ENCODE measurements at regions not wholly inside any gene's neighbourhood (a gene's known extent, or its start where the extent isn't known, plus 50 kb on each side); places are given as distances from the start of the nearest gene placed in this dataset.

- POLR2A ChIA-PET (ENCODE audit: partially characterized antibody), result no interaction called here
- Histone ChIP-seq H3K4me3 (ENCODE audit: low read length in 2 of 2) (no peak overlapping the region), H3K27me3 (ENCODE audit: insufficient read depth, low read length) (no peaks in the 10 kb centered on the region), H3K36me3 (ENCODE audit: insufficient read depth, low read length) (no peaks in the 10 kb centered on the region), H3K9me3 (ENCODE audit: control insufficient read depth in 1 of 2, low read length in 2 of 2) (no peaks in the 10 kb centered on the region), H3K4me1 (ENCODE audit: insufficient read depth, low read length) (no peaks in the 10 kb centered on the region), H3K27ac (ENCODE audit: low read depth, low read length) (no peak overlapping the region)
- H3K27ac Mint-ChIP-seq, result no peak overlapping the region
- no peaks in the 10 kb centered on the region for H3K4me1 Mint-ChIP-seq
- CTCF ChIA-PET (ENCODE audit: partially characterized antibody), result no interaction called here
- no peak overlapping the region for H3K4me3 Mint-ChIP-seq
- intact Hi-C loops (cut with micrococcal nuclease), result no loop called here
- H3K9me3 Mint-ChIP-seq, result peaks cover 0 to 3% (median 0%) of the 10 kb centered on the region in 8 donors
- no peak for DNase-seq
- no peaks in the 10 kb centered on the region for H3K36me3 Mint-ChIP-seq
- no peaks in the 10 kb centered on the region for H3K27me3 Mint-ChIP-seq
Measured at GRCh38 chr12:85575120-85576096, 260.8 kb downstream of the RASSF9 start.

GRCh38 chr12:85580562-85581168 lies 255.5 kb downstream of the RASSF9 start:
- no peaks in the 10 kb centered on the region for H3K4me1 ChIP-seq (ENCODE audit: insufficient read depth, low read length)
- Mint-ChIP-seq H3K4me1 (no peaks in the 10 kb centered on the region), H3K27ac (no peak overlapping the region), H3K4me3 (no peak overlapping the region), H3K9me3 (peaks cover 0 to 3% (median 0%) of the 10 kb centered on the region in 8 donors), H3K27me3 (no peaks in the 10 kb centered on the region), H3K36me3 (no peaks in the 10 kb centered on the region)
- H3K9me3 ChIP-seq (ENCODE audit: control insufficient read depth in 1 of 2, low read length in 2 of 2), result no peaks in the 10 kb centered on the region
- ChIA-PET POLR2A (ENCODE audit: partially characterized antibody) (no interaction called here), CTCF (ENCODE audit: partially characterized antibody) (no interaction called here)
- no peaks in the 10 kb centered on the region for H3K27me3 ChIP-seq (ENCODE audit: insufficient read depth, low read length)
- H3K36me3 ChIP-seq (ENCODE audit: insufficient read depth, low read length), result no peaks in the 10 kb centered on the region
- intact Hi-C loops (cut with micrococcal nuclease), result no loop called here
- H3K4me3 ChIP-seq (ENCODE audit: low read length in 2 of 2), result no peak overlapping the region
- no peak overlapping the region for H3K27ac ChIP-seq (ENCODE audit: low read depth, low read length)
- DNase-seq, result no peak

GRCh38 chr12:85587158-85587557 lies 249.1 kb downstream of the RASSF9 start:
- Histone ChIP-seq H3K4me1 (ENCODE audit: insufficient read depth, low read length) (no peaks in the 10 kb centered on the region), H3K27ac (ENCODE audit: low read depth, low read length) (no peak overlapping the region), H3K9me3 (ENCODE audit: control insufficient read depth in 1 of 2, low read length in 2 of 2) (no peaks in the 10 kb centered on the region), H3K4me3 (ENCODE audit: low read length in 2 of 2) (no peak overlapping the region), H3K27me3 (ENCODE audit: insufficient read depth, low read length) (no peaks in the 10 kb centered on the region), H3K36me3 (ENCODE audit: insufficient read depth, low read length) (no peaks in the 10 kb centered on the region)
- Mint-ChIP-seq H3K9me3 (peaks cover 0 to 20% (median 7%) of the 10 kb centered on the region in 8 donors), H3K27ac (peak overlapping the region in 1 of 7 donors; percentile 67), H3K4me1 (no peaks in the 10 kb centered on the region), H3K27me3 (no peaks in the 10 kb centered on the region), H3K4me3 (no peak overlapping the region), H3K36me3 (no peaks in the 10 kb centered on the region)
- no peak for DNase-seq
- POLR2A ChIA-PET (ENCODE audit: partially characterized antibody), result no interaction called here
- CTCF ChIA-PET (ENCODE audit: partially characterized antibody), result no interaction called here
- intact Hi-C loops (cut with micrococcal nuclease), result no loop called here

GRCh38 chr12:85588221-85588620 lies 248.0 kb downstream of the RASSF9 start:
- H3K36me3 Mint-ChIP-seq, result no peaks in the 10 kb centered on the region
- POLR2A ChIA-PET (ENCODE audit: partially characterized antibody), result no interaction called here
- no peak overlapping the region for H3K4me3 Mint-ChIP-seq
- no peak overlapping the region for H3K4me3 ChIP-seq (ENCODE audit: low read length in 2 of 2)
- no peaks in the 10 kb centered on the region for H3K27me3 Mint-ChIP-seq
- peaks cover 0 to 23% (median 8%) of the 10 kb centered on the region in 8 donors for H3K9me3 Mint-ChIP-seq
- H3K27ac Mint-ChIP-seq, result no peak overlapping the region
- DNase-seq, result no peak
- H3K9me3 ChIP-seq (ENCODE audit: control insufficient read depth in 1 of 2, low read length in 2 of 2), result no peaks in the 10 kb centered on the region
- no peaks in the 10 kb centered on the region for H3K27me3 ChIP-seq (ENCODE audit: insufficient read depth, low read length)
- no peak overlapping the region for H3K27ac ChIP-seq (ENCODE audit: low read depth, low read length)
- no peaks in the 10 kb centered on the region for H3K4me1 Mint-ChIP-seq
- intact Hi-C loops (cut with micrococcal nuclease), result no loop called here
- H3K4me1 ChIP-seq (ENCODE audit: insufficient read depth, low read length), result no peaks in the 10 kb centered on the region
- CTCF ChIA-PET (ENCODE audit: partially characterized antibody), result no interaction called here
- H3K36me3 ChIP-seq (ENCODE audit: insufficient read depth, low read length), result no peaks in the 10 kb centered on the region

- Histone ChIP-seq H3K9me3 (ENCODE audit: control insufficient read depth in 1 of 2, low read length in 2 of 2) (no peaks in the 10 kb centered on the region), H3K4me1 (ENCODE audit: insufficient read depth, low read length) (no peaks in the 10 kb centered on the region), H3K27ac (ENCODE audit: low read depth, low read length) (no peak overlapping the region), H3K27me3 (ENCODE audit: insufficient read depth, low read length) (no peaks in the 10 kb centered on the region), H3K4me3 (ENCODE audit: low read length in 2 of 2) (no peak overlapping the region), H3K36me3 (ENCODE audit: insufficient read depth, low read length) (no peaks in the 10 kb centered on the region)
- Mint-ChIP-seq H3K4me3 (no peak overlapping the region), H3K27ac (no peak overlapping the region), H3K36me3 (no peaks in the 10 kb centered on the region), H3K27me3 (no peaks in the 10 kb centered on the region), H3K4me1 (no peaks in the 10 kb centered on the region), H3K9me3 (peaks cover 0 to 16% (median 9%) of the 10 kb centered on the region in 8 donors)
- ChIA-PET CTCF (ENCODE audit: partially characterized antibody) (no interaction called here), POLR2A (ENCODE audit: partially characterized antibody) (no interaction called here)
- intact Hi-C loops (cut with micrococcal nuclease), result no loop called here
- DNase-seq, result no peak
Measured at GRCh38 chr12:85600841-85601240, 235.4 kb downstream of the RASSF9 start.

- H3K4me3 Mint-ChIP-seq, result no peak overlapping the region
Measured at GRCh38 chr12:85603556-85603955, 232.7 kb downstream of the RASSF9 start.

GRCh38 chr12:85606455-85606854 lies 229.8 kb downstream of the RASSF9 start:
- H3K4me1 Mint-ChIP-seq, result no peaks in the 10 kb centered on the region
- H3K36me3 Mint-ChIP-seq, result no peaks in the 10 kb centered on the region
- intact Hi-C loops (cut with micrococcal nuclease), result no loop called here
- H3K4me1 ChIP-seq (ENCODE audit: insufficient read depth, low read length), result no peaks in the 10 kb centered on the region
- ChIA-PET POLR2A (ENCODE audit: partially characterized antibody) (no interaction called here), CTCF (ENCODE audit: partially characterized antibody) (no interaction called here)
- no peaks in the 10 kb centered on the region for H3K9me3 ChIP-seq (ENCODE audit: control insufficient read depth in 1 of 2, low read length in 2 of 2)
- no peak overlapping the region for H3K4me3 Mint-ChIP-seq
- peaks cover 0 to 8% (median 4%) of the 10 kb centered on the region in 8 donors for H3K9me3 Mint-ChIP-seq
- no peaks in the 10 kb centered on the region for H3K36me3 ChIP-seq (ENCODE audit: insufficient read depth, low read length)
- no peaks in the 10 kb centered on the region for H3K27me3 ChIP-seq (ENCODE audit: insufficient read depth, low read length)
- no peak overlapping the region for H3K27ac ChIP-seq (ENCODE audit: low read depth, low read length)
- H3K27ac Mint-ChIP-seq, result no peak overlapping the region
- H3K27me3 Mint-ChIP-seq, result no peaks in the 10 kb centered on the region
- no peak overlapping the region for H3K4me3 ChIP-seq (ENCODE audit: low read length in 2 of 2)
- DNase-seq, result no peak

More at GRCh38 chr12:85603556-85603955, 232.7 kb downstream of the RASSF9 start:
- Histone ChIP-seq H3K27ac (ENCODE audit: low read depth, low read length) (no peak overlapping the region), H3K36me3 (ENCODE audit: insufficient read depth, low read length) (no peaks in the 10 kb centered on the region), H3K27me3 (ENCODE audit: insufficient read depth, low read length) (no peaks in the 10 kb centered on the region), H3K4me1 (ENCODE audit: insufficient read depth, low read length) (no peaks in the 10 kb centered on the region), H3K9me3 (ENCODE audit: control insufficient read depth in 1 of 2, low read length in 2 of 2) (no peaks in the 10 kb centered on the region), H3K4me3 (ENCODE audit: low read length in 2 of 2) (no peak overlapping the region)
- Mint-ChIP-seq H3K4me1 (no peaks in the 10 kb centered on the region), H3K9me3 (peaks cover 0 to 11% (median 2%) of the 10 kb centered on the region in 8 donors), H3K36me3 (no peaks in the 10 kb centered on the region), H3K27ac (no peak overlapping the region), H3K27me3 (no peaks in the 10 kb centered on the region)
- no peak for DNase-seq
- ChIA-PET CTCF (ENCODE audit: partially characterized antibody) (no interaction called here), POLR2A (ENCODE audit: partially characterized antibody) (no interaction called here)
- intact Hi-C loops (cut with micrococcal nuclease), result no loop called here
